H1 (cell line): ENCODE measurements at regions not wholly inside any gene's neighbourhood (a gene's known extent, or its start where the extent isn't known, plus 50 kb on each side); places are given as distances from the start of the nearest gene placed in this dataset.

Experiments used
- CTCF ChIA-PET: fragments of 300-600 bp; sonication (Branson Sonifier 250); formaldehyde crosslinking; loops from one replicate; lab custom pipeline; 2021; ENCODE audit not compliant: partially characterized antibody; lab: Charles Lee
- POLR2A ChIA-PET: fragments of 300-600 bp; sonication (Branson Sonifier 250); formaldehyde crosslinking; loops from one replicate; lab custom pipeline; 2021; ENCODE audit warnings: inconsistent platforms; ENCODE audit not compliant: partially characterized antibody; lab: Charles Lee
- DNase-seq, 2 experiments: peaks; one replicate each; pipeline versions ENCODE4 v3.0.0 to v3.0.0-alpha.2; 2010 to 2022; ENCODE audit warnings: low spot score in 2 of 2, low read depth in 1 of 2, mixed read lengths in 1 of 2
- FAIRE-seq: peaks from 2 replicates; lab custom pipeline; 2011; peaks lifted over from hg19 to GRCh38; lab: Jason Lieb, UNC
- H2AFZ ChIP-seq: 2 replicates; pipeline ENCODE4 v1.8.1; 2012; ENCODE audit warnings: low read length, inconsistent platforms
- H2AK5ac ChIP-seq: 2 replicates; pipeline ENCODE4 v1.6.1; 2013; ENCODE audit warnings: low read depth, low read length
- H2BK120ac ChIP-seq: replicated peaks from 2 replicates; pipeline ENCODE3; 2013; ENCODE audit warnings: low read depth, low read length, inconsistent platforms
- H2BK12ac ChIP-seq: 2 replicates; pipeline ENCODE4 v1.6.1; 2013; ENCODE audit warnings: low read depth, low read length
- H2BK15ac ChIP-seq: 2 replicates; pipeline ENCODE4 v1.6.1; 2013; ENCODE audit warnings: low read length
- H2BK20ac ChIP-seq: 2 replicates; pipeline ENCODE4 v1.6.1; 2013; ENCODE audit warnings: low read length
- H2BK5ac ChIP-seq: 2 replicates; pipeline ENCODE4 v1.6.1; 2013; ENCODE audit warnings: low read depth, low read length
- H3K14ac ChIP-seq: 2 replicates; pipeline ENCODE4 v1.6.1; 2013; ENCODE audit warnings: inconsistent platforms; ENCODE audit not compliant: insufficient read length
- H3K18ac ChIP-seq: 2 replicates; pipeline ENCODE4 v1.6.1; 2013; ENCODE audit warnings: low read length; ENCODE audit errors: extremely low read depth
- H3K23ac ChIP-seq: 2 replicates; pipeline ENCODE4 v1.6.1; 2013; ENCODE audit warnings: inconsistent platforms; ENCODE audit not compliant: insufficient read length
- H3K23me2 ChIP-seq: 2 replicates; pipeline ENCODE4 v1.6.1; 2013; ENCODE audit warnings: low read depth, low read length
- H3K27ac ChIP-seq: 2 replicates; pipeline ENCODE4 v1.6.1; 2011; ENCODE audit warnings: low read depth, low read length, inconsistent platforms
- H3K27me3 ChIP-seq, 4 experiments: replicated peaks in 1 of 4; 1 replicate in 1 of 4; 2 replicates in 3 of 4; pipeline versions ENCODE4 v1.6.1 to v1.8.1; 2011 to 2013; ENCODE audit warnings: low read length in 3 of 4, mild to moderate bottlenecking in 3 of 4, inconsistent platforms in 2 of 4, mixed read lengths in 2 of 4, moderate library complexity in 1 of 4; ENCODE audit not compliant: control insufficient read depth in 3 of 4, insufficient read depth in 3 of 4; ENCODE audit errors: extremely low read depth in 1 of 4
- H3K36me3 ChIP-seq, 4 experiments: 2 replicates each; pipeline versions ENCODE4 v1.6.1 to v1.8.1; 2011 to 2013; ENCODE audit warnings: mild to moderate bottlenecking in 4 of 4, low read length in 3 of 4, moderate library complexity in 2 of 4, control low read depth in 1 of 4, inconsistent platforms in 1 of 4; ENCODE audit not compliant: insufficient read depth in 4 of 4, control insufficient read depth in 2 of 4
- H3K4ac ChIP-seq: replicated peaks from 2 replicates; pipeline ENCODE3; 2013; ENCODE audit warnings: low read length, low read depth, mixed read lengths, inconsistent platforms; ENCODE audit not compliant: insufficient read length
- H3K4me1 ChIP-seq, 4 experiments: replicated peaks in 1 of 4; 1 replicate in 1 of 4; 2 replicates in 3 of 4; pipeline versions ENCODE4 v1.6.1 to v1.8.1; 2011 to 2013; ENCODE audit warnings: low read length in 3 of 4, inconsistent platforms in 2 of 4, mixed read lengths in 1 of 4; ENCODE audit not compliant: insufficient read depth in 4 of 4, control insufficient read depth in 3 of 4
- H3K4me2 ChIP-seq, 2 experiments: 2 replicates each; pipeline versions ENCODE4 v1.6.1 to v1.8.1; 2011 to 2013; ENCODE audit warnings: low read depth in 2 of 2, low read length in 2 of 2, control low read depth in 1 of 2, inconsistent platforms in 1 of 2, mild to moderate bottlenecking in 1 of 2; ENCODE audit not compliant: insufficient read depth in 1 of 2
- H3K4me3 ChIP-seq, 4 experiments: fragments of 200-600, 300-600 bp in 1 of 4; sonication (generic), shearing (Covaris generic), sonication (Bioruptor Twin) in 1 of 4; 2 replicates each; pipeline versions ENCODE4 v1.5.1 to v1.8.1; 2011 to 2016; ENCODE audit warnings: low read length in 4 of 4, low read depth in 3 of 4, control low read depth in 2 of 4, inconsistent platforms in 2 of 4, mild to moderate bottlenecking in 2 of 4, mixed read lengths in 1 of 4, moderate library complexity in 1 of 4; ENCODE audit not compliant: insufficient read depth in 2 of 4; ENCODE audit errors: extremely low read depth in 1 of 4
- H3K56ac ChIP-seq: replicated peaks from 2 replicates; pipeline ENCODE3; 2013; ENCODE audit warnings: low read depth, mild to moderate bottlenecking, mixed read lengths, low read length, inconsistent platforms; ENCODE audit not compliant: insufficient read length
- H3K79me1 ChIP-seq: 2 replicates; pipeline ENCODE4 v1.6.1; 2013; ENCODE audit warnings: low read depth, low read length, control low read depth
- H3K79me2 ChIP-seq, 2 experiments: 2 replicates each; pipeline versions ENCODE4 v1.6.1 to v1.8.1; 2012 to 2013; ENCODE audit warnings: low read length in 2 of 2, mild to moderate bottlenecking in 2 of 2, inconsistent platforms in 1 of 2; ENCODE audit not compliant: insufficient read depth in 2 of 2, control insufficient read depth in 1 of 2
- H3K9ac ChIP-seq, 4 experiments: replicated peaks in 1 of 4; 1 replicate in 1 of 4; 2 replicates in 3 of 4; pipeline versions ENCODE4 v1.6.1 to v1.8.1; 2011 to 2013; ENCODE audit warnings: low read depth in 3 of 4, low read length in 3 of 4, control low read depth in 2 of 4, mild to moderate bottlenecking in 2 of 4, moderate library complexity in 2 of 4, inconsistent platforms in 1 of 4; ENCODE audit errors: extremely low read depth in 1 of 4
- H3K9me3 ChIP-seq, 2 experiments: 2 replicates each; pipeline versions ENCODE4 v1.6.1 to v1.8.1; 2012 to 2013; ENCODE audit warnings: mild to moderate bottlenecking in 2 of 2, moderate library complexity in 2 of 2, control low read depth in 1 of 2, inconsistent platforms in 1 of 2, low read depth in 1 of 2, low read length in 1 of 2, mixed read lengths in 1 of 2; ENCODE audit not compliant: insufficient read depth in 2 of 2
- H4K20me1 ChIP-seq, 2 experiments: replicated peaks in 1 of 2; 2 replicates each; pipeline versions ENCODE3 to v1.8.1; 2011 to 2013; ENCODE audit warnings: inconsistent platforms in 2 of 2, low read length in 2 of 2, mild to moderate bottlenecking in 1 of 2; ENCODE audit not compliant: insufficient read depth in 2 of 2, control insufficient read depth in 1 of 2
- H4K5ac ChIP-seq: 2 replicates; pipeline ENCODE4 v1.6.1; 2013; ENCODE audit warnings: low read length, low read depth, mixed read lengths, inconsistent platforms; ENCODE audit not compliant: insufficient read length
- H4K8ac ChIP-seq: 2 replicates; pipeline ENCODE4 v1.8.0; 2013; ENCODE audit warnings: mild to moderate bottlenecking, moderate library complexity, low read length, inconsistent platforms; ENCODE audit not compliant: insufficient read depth; ENCODE audit errors: extremely low read depth
- H4K91ac ChIP-seq: replicated peaks from 2 replicates; pipeline ENCODE3; 2013; ENCODE audit warnings: low read length, mixed read lengths, inconsistent platforms; ENCODE audit not compliant: insufficient read length
- CBX8 ChIP-seq: fragments of 300-800, 300-1000 bp; sonication (generic); IDR thresholded peaks from 2 replicates; pipeline ENCODE4 v1.7.1; 2016; ENCODE audit warnings: low read depth, low read length, borderline replicate concordance
- EGR1 ChIP-seq: IDR thresholded peaks from 2 replicates; pipeline ENCODE4 v1.6.1; 2011; ENCODE audit warnings: low read depth, low read length, borderline replicate concordance
- FOSL1 ChIP-seq: IDR thresholded peaks from 2 replicates; pipeline ENCODE4 v1.6.1; 2011; ENCODE audit warnings: mild to moderate bottlenecking, low read depth, low read length, moderate library complexity; ENCODE audit not compliant: insufficient read depth
- KDM1A ChIP-seq: fragments of 200-600, 300-600 bp; sonication (generic); IDR thresholded peaks from 2 replicates; pipeline ENCODE4 v1.7.1; 2016; ENCODE audit warnings: mild to moderate bottlenecking, low read length, borderline replicate concordance
- KDM4A ChIP-seq: IDR thresholded peaks from one replicate; pipeline ENCODE4 v1.7.1; 2012; ENCODE audit warnings: low read depth, mild to moderate bottlenecking, moderate library complexity, low read length, inconsistent platforms; ENCODE audit not compliant: severe bottlenecking
- MAFK ChIP-seq: IDR thresholded peaks from 2 replicates; pipeline ENCODE4 v1.6.1; 2012; ENCODE audit warnings: low read depth, mild to moderate bottlenecking, improper control_type of control experiment, low read length
- POLR2AphosphoS5 ChIP-seq: IDR thresholded peaks from 2 replicates; pipeline ENCODE4 v1.6.1; 2011; ENCODE audit warnings: low read depth, low read length
- POU5F1 ChIP-seq: IDR thresholded peaks from 2 replicates; pipeline ENCODE4 v1.6.1; 2011; ENCODE audit warnings: low read depth, mild to moderate bottlenecking, low read length, moderate library complexity
- RAD21 ChIP-seq, 2 experiments: IDR thresholded peaks in 1 of 2; conservative IDR thresholded peaks in 1 of 2; 2 replicates each; pipeline ENCODE4 v1.6.1; 2011; ENCODE audit warnings: low read depth in 2 of 2, low read length in 2 of 2, improper control_type of control experiment in 1 of 2, inconsistent platforms in 1 of 2, mild to moderate bottlenecking in 1 of 2, moderate library complexity in 1 of 2
- SIN3A ChIP-seq, 2 experiments: IDR thresholded peaks in 1 of 2; conservative IDR thresholded peaks in 1 of 2; 2 replicates each; pipeline ENCODE4 v1.6.1; 2011 to 2012; ENCODE audit warnings: low read length in 2 of 2, improper control_type of control experiment in 1 of 2, low read depth in 1 of 2, mild to moderate bottlenecking in 1 of 2
- SIRT6 ChIP-seq: IDR thresholded peaks from one replicate; pipeline ENCODE4 v1.7.1; 2012; ENCODE audit warnings: low read length, inconsistent platforms
- SIX5 ChIP-seq: IDR thresholded peaks from 2 replicates; pipeline ENCODE4 v1.6.1; 2011; ENCODE audit warnings: mild to moderate bottlenecking, low read depth, low read length
- SP4 ChIP-seq: IDR thresholded peaks from 2 replicates; pipeline ENCODE4 v1.6.1; 2012; ENCODE audit warnings: low read length, inconsistent platforms
- SUZ12 ChIP-seq: fragments of 200-600 bp; sonication (generic); IDR thresholded peaks from 2 replicates; pipeline ENCODE4 v1.6.1; 2012; ENCODE audit warnings: mild to moderate bottlenecking, inconsistent platforms, low read length, moderate library complexity, mixed read lengths
- TBP ChIP-seq: IDR thresholded peaks from 2 replicates; pipeline ENCODE4 v1.6.1; 2011; ENCODE audit warnings: low read depth, low read length, improper control_type of control experiment
- TEAD4 ChIP-seq: IDR thresholded peaks from 2 replicates; pipeline ENCODE4 v1.6.1; 2012; ENCODE audit warnings: low read depth, low read length, inconsistent platforms, mixed read lengths
- WGBS, 2 experiments: shearing (Covaris generic) in 1 of 2; methylation state at CpG; one replicate each; pipeline versions ENCODE4 v1.1.6 to v1.1.7; 2013 to 2015; ENCODE audit warnings: low lambda C conversion rate in 2 of 2, mixed read lengths in 2 of 2, inconsistent platforms in 1 of 2, low coverage in 1 of 2, missing lambda C conversion rate in 1 of 2; ENCODE audit not compliant: insufficient replicate concordance in 2 of 2, insufficient coverage in 1 of 2, insufficient read length in 1 of 2; ENCODE audit errors: extremely low coverage in 1 of 2, missing lambda C conversion rate in 1 of 2; 5-methylcytosine and 5-hydroxymethylcytosine counted together

GRCh38 chr6:11283629-11284028 is 51.2 kb upstream of the NEDD9 start:
- Histone ChIP-seq H3K9ac (no peak overlapping the region), H3K4me3 (no peak overlapping the region), H3K4ac (no peak overlapping the region), H4K8ac (no peak overlapping the region), H3K4me1 (no peaks in the 10 kb centered on the region), H2BK120ac (no peak overlapping the region), H4K91ac (no peak overlapping the region), H2AK5ac (no peak overlapping the region), H3K14ac (no peak overlapping the region), H3K56ac (no peak overlapping the region), H3K79me2 (no peaks in the 10 kb centered on the region), H2BK5ac (no peak overlapping the region), H3K23ac (no peak overlapping the region), H2BK20ac (no peak overlapping the region), H4K20me1 (no peaks in the 10 kb centered on the region), H3K23me2 (no peaks in the 10 kb centered on the region; the same call in none of the 2 replicates), H4K5ac (no peak overlapping the region), H3K27ac (no peak overlapping the region), H3K36me3 (no peaks in the 10 kb centered on the region), H3K79me1 (no peaks in the 10 kb centered on the region), H3K18ac (no peak overlapping the region), H3K9me3 (0 out of 4 replicates have a peak, but pooled peaks cover 0 to 4% of the 10 kb centered on the region in 2 experiments), H2AFZ (no peak overlapping the region), H3K27me3 (no peaks in the 10 kb centered on the region; a peak in 1 of 7 replicates), H2BK12ac (no peak overlapping the region), H2BK15ac (no peak overlapping the region), H3K4me2 (no peak overlapping the region)
- WGBS, 2 experiments = 85% methylated on average over 2 of the region's 2 CpGs; no CpG with 5 or more reads in 1 of the 2 experiments
- DNase-seq = no peak
- FAIRE-seq = no peak
- POLR2A ChIA-PET = no interaction called here
- CTCF ChIA-PET = no interaction called here
- TF ChIP-seq SIN3A (conservative IDR thresholded peaks at IDR 0.05 in 1 of 2, IDR thresholded peaks at IDR 0.05 in 1 of 2; ENCODE audit: low read depth in 1 of 2, low read length in 2 of 2) (no peak), SIX5 (no peak), TBP (no peak), RAD21 (IDR thresholded peaks at IDR 0.05 in 1 of 2, conservative IDR thresholded peaks at IDR 0.05 in 1 of 2; ENCODE audit: low read depth in 2 of 2, low read length in 2 of 2) (no peak), CBX8 (no peak), POLR2AphosphoS5 (no peak), EGR1 (no peak), SUZ12 (no peak), FOSL1 (no peak), MAFK (no peak), TEAD4 (no peak), POU5F1 (no peak), KDM4A (no peak), SIRT6 (no peak), SP4 (no peak), KDM1A (no peak)
